ENCODE measurements at regions not wholly inside any gene's neighbourhood (a gene's known extent, or its start where the extent isn't known, plus 50 kb on each side); places are given as distances from the start of the nearest gene placed in this dataset.

- no peak for DNase-seq
Observed at GRCh38 chr6:14187406-14187805, 69.8 kb downstream of the CD83 start.

DNA sequence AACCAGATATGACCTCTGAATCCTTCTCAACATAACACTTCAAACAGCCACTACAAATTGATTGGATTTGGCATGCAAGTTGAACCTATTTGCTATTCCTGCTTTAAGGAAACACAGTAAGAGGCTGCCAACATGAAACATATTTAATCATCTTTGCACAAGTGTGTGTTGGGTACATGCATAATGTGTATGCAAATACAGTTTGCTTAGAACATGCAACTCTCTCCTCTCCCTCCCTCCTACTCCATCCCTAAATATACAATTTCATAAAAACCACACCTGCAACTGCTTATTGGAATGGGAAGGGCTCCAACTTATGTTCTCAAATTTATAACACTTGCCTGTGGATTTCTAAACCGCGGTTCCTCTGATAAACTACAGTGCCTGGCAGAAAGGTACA, 71.5 kb downstream of the CD83 start:
- no peak for DNase-seq

DNA sequence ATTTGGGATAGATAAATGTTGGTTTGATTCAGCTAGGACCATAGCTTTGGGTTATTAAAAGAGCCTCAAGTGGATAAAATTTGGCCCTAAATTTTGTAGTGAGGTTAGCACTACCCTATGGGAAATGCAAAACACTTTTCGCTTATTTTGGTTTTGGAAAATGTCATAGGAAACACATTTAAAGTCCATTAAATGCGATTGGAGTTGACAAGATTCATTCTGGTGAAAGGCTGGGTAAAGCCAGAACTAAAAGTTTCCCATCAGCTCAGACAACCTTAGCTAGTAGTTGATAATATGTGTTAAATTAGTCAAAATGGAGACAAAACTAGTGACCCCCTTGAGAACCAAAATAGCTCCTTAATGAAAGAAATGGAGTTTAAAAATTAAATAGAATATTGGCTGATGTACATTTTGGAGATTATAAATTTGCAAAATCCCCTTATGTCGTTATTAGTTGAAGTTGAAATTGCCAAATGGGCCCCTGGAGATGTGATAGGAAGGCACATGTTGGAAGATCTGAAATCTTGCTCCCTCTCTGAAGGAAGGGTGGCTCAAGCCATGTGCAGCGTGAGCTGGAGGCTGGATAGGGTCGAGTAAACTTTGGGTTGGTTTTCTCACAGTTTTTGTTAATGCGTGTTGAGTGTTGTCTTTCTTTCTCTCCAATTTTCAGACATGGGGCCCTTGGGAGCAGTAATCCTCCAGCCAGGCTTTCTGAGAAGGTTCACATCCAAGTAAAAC, 72.8 kb downstream of the CD83 start:
- DNase-seq: no peak

- DNase-seq: no peak
Observed at GRCh38 chr6:14190929-14191224, 73.3 kb downstream of the CD83 start.

GRCh38 chr6:14191761-14192160, 74.2 kb downstream of the CD83 start:
- no peak for DNase-seq

DNA sequence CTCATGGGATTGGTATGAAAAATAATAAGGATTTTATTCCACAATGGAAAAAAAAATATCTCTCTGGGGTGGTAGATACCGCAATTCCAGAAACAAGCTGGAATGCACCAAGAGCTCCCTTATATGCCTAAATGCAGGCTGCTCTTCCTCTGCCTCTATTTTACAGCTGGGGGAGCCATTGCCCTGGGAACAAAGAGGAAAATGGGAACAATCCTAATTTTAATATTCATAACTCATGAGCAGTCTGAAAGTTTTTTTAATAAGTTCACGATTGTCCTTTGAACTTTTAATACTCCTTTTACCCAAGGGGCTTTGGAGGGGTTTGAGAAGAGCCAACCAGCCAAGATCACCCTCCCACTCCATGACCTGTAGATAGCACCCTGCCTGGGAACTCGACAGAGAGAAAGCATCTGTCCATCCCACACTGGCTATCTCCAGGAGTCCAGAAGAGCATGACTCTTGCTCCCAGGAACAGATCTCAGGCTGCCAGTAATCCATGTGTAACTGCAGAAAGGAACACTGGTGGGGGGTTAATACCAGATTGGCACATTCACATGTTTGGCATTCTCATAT, 74.7 kb downstream of the CD83 start:
- no peak for DNase-seq

DNA sequence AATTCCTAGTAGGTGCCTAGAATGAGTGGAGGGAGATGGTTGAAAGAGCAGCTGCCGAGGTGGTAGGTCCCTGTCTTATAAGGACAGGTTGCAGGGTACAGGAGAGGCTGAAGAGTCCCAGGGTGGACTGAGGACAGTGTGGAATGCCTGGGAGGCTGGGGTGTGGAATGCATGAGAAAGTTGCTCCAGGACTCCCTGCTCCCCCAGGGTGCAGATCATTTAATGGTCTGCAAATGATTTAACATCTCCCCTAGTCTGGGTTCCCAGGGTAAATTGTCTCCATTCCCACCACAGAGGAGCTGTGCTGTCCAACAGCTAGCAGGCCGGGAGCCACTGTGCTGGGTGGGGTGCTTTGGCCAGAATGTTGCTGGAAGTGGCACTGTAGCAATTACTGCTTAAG, 76.0 kb downstream of the CD83 start:
- DNase-seq: no peak

DNA sequence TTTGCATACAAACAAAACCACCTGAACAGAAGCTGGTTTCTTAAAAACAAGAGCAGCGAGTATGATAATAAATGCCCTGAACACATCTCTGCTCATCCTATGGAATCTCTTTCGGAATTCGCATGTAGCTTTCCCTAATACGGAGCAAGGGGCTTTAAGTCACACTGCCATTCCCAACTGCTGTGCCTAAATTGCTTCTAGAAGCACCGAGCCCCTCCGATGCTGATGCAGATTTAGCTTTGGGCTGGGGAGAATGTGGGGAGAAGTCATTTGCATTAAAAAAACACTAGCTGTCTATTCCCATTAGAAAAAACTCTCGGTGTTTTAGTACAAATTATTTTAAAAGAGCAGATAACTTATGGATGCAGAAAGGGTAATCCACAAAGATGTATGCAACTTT, 76.9 kb downstream of the CD83 start:
- no peak for DNase-seq

GRCh38 chr6:14194976-14195375, 77.4 kb downstream of the CD83 start:
- no peak for DNase-seq

- DNase-seq: no peak
Observed at GRCh38 chr6:14196026-14196425, 78.5 kb downstream of the CD83 start.

- DNase-seq: no peak
Observed at GRCh38 chr6:14197118-14197517, 79.5 kb downstream of the CD83 start.

- no peak for DNase-seq
Observed at GRCh38 chr6:14200047-14200446, 82.5 kb downstream of the CD83 start.

- no peak for DNase-seq
Observed at GRCh38 chr6:14202947-14203346, 85.4 kb downstream of the CD83 start.

DNA sequence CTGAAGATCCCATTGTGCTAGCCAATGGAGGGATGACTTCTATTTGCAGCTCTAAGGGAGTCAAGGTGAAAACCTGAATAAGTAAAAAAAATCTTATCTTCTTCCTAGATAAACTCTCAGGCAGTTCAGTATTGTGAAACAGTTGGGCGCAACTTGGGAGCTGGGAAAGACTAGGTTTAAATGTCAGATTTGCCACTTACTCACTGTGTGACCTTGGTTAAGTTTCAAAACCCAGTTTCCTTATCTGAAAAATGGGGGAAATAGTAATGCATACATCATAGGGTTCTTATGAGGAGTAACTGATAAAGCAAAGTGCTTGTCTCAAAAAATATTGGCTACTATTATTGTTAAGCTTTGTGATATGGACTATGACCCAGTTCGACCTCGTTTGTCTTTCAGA, 88.8 kb downstream of the CD83 start:
- no peak for DNase-seq

GRCh38 chr6:14207448-14207847, 89.9 kb downstream of the CD83 start:
- DNase-seq: no peak

DNA sequence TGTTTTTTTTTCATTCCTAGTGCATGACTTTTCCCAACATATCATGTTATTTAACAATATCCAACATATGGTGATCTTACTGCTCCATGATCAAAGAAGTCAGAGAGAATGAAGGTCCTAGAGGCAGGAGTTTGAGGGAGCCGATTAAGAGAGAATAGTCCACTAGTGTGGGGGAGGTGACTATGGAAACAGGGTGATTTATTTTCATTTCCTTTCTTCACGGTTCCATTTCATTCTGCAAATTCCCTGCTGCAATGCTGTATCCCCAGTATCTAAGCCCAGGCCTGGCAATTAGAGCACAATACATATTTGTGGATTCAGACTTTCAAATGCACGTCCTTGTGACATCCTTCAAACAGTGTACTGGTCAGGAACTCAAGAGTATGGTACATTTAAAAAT, 91.4 kb downstream of the CD83 start:
- DNase-seq: no peak

- peak; percentile 42 for DNase-seq
Observed at GRCh38 chr6:14210077-14210476, 92.5 kb downstream of the CD83 start.

- peak; percentile 80 for DNase-seq
Observed at GRCh38 chr6:14210663-14211561, 93.3 kb downstream of the CD83 start.

DNA sequence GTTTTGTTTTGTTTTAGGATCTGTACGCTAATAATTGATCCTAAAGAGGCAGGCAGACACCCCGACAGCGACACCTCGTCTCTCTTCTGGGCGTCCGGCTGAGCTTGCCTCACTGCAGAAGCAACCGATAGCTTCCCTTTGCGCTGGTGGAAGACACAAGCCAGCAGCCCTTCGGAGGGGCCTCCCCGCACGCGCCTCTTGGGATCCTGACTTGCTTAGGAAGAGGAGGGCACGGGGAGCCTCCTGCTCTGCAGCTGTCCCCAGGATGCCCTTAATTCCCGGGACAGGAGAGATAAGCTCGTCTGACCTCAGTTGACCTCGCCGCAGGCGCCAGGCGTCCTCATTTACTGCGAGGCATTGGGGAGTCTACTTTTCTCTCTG, 94.0 kb downstream of the CD83 start:
- peak; percentile 28 for DNase-seq

DNA sequence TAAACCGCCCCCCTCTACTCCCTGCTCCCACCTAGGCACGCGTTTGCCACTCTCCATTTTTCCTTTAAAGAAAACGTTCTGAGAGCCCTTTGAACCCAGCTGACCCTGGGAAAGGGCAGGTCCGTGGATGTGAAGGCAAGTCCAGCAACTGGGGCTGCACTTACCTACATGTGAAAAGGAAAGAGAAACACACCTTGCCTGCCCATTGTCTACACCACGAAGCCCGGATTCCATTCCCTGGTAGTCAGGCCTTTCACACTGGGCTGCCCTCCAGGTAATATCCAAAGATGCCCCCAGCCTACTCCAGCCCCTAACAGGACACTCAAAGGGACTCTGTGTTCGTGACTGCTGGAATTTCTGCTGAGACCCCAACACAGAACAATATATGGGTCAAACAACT, 94.4 kb downstream of the CD83 start:
- DNase-seq: no peak

GRCh38 chr6:14212632-14213031, 95.1 kb downstream of the CD83 start:
- no peak for DNase-seq

- DNase-seq: no peak
Observed at GRCh38 chr6:14216946-14217684, 99.5 kb downstream of the CD83 start.

- DNase-seq: no peak
Observed at GRCh38 chr6:14217728-14218518, 100.4 kb downstream of the CD83 start.
